RPMI7951 (cell line): ENCODE measurements at regions not wholly inside any gene's neighbourhood (a gene's known extent, or its start where the extent isn't known, plus 50 kb on each side); places are given as distances from the start of the nearest gene placed in this dataset.
"Not testable (repeated sequence)": the region's sequence is repeated elsewhere in the genome, so short reads cannot be mapped to it uniquely, and the experiment has no call there.

Experiments used
- DNase-seq: peaks from one replicate; pipeline ENCODE4 v3.0.0-alpha.2; 2012; ENCODE audit warnings: low read depth

- DNase-seq = no peak
Observed at GRCh38 chr3:171980578-171981270, 58.7 kb upstream of the FNDC3B start.

DNA sequence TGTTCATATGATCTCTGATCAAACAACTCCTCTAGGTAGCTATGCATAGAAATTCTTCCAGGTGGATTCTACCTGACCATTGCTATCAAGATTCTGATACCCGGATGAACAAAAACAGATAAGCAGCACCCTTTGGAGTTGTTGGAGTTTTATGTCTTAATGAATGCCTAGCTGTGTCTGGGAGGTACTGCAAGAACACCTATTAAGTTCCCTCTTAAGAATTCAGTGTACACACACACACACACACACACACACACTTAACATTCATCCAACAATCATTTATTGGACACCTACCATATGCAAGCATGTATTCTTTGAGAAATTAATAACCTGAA lies 58.1 kb upstream of the FNDC3B start:
- DNase-seq = no peak

DNA sequence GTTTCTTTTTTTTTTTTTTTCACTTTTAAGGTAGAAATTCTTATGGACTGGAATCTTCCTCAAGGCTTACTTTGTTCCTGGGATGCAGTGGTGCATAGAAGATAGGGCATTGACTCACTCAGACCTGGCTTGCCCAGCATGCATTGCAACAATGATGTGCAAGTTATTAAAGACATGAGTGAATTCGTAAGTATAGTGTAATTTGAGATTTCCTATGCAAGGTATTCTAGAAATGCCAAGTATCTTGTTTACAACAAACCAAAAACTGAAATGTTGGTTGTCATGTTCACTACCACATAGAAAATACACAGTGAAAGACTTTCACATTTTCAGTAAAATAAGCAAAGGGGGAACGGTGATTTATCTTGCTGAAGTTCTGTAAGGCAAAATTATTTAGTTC lies 56.5 kb upstream of the FNDC3B start:
- DNase-seq = peak; percentile 33

DNA sequence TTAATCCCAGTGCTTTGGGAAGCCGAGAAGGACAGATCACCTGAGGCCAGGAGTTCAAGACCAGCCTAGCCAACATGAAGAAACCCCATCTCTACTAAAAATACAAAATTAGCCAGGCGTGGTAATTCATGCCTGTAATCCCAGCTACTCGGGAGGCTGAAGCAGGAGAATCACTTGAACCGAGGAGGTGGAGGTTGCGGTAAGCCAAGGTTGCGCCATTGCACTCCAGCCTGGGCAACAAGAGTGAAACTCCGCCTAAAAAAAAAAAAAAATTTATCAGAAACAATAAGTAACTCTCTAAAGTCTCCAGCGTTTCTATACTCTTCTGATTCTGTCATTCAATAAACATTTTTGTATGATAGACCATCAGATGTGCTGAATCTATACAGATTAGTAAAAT lies 55.7 kb upstream of the FNDC3B start:
- not testable (repeated sequence) for DNase-seq

DNA sequence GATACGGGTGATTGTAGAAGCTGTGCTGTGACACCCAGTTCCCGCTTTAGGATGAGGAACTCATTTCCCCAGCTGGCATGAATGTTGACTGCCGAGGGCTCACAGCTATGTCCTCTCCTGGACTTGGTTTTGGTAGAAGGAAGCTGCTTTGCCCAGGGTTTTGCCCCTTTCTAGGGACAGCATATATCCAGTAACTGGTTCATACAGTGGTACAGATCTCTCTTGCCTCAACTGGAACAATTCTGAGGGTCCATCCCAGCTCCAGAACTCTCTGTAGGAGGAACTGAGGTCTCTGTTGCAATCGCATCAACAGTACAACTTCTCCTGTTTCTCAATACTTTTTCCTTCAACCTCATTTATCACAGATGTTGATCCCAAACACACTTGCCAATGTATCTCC lies 54.5 kb upstream of the FNDC3B start:
- DNase-seq = no peak

DNA sequence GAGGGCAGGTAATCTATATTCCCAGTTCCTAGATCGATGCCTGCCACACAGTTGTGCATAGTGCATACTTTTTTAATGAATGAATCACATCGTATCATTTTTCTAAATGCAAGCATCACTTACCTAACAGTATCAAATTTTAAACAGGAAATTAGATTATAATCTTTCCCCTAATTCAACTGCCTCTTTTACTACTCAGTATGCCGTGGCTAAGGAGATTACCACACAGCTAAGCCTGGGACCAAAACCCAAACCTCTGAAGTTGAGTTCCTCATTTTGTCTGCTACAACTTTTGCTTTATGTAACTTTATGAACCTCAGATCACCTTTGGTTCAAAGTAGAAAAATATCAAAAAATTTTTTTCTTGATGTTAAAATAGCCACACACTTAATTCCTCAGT lies 53.2 kb upstream of the FNDC3B start:
- no peak for DNase-seq

DNA sequence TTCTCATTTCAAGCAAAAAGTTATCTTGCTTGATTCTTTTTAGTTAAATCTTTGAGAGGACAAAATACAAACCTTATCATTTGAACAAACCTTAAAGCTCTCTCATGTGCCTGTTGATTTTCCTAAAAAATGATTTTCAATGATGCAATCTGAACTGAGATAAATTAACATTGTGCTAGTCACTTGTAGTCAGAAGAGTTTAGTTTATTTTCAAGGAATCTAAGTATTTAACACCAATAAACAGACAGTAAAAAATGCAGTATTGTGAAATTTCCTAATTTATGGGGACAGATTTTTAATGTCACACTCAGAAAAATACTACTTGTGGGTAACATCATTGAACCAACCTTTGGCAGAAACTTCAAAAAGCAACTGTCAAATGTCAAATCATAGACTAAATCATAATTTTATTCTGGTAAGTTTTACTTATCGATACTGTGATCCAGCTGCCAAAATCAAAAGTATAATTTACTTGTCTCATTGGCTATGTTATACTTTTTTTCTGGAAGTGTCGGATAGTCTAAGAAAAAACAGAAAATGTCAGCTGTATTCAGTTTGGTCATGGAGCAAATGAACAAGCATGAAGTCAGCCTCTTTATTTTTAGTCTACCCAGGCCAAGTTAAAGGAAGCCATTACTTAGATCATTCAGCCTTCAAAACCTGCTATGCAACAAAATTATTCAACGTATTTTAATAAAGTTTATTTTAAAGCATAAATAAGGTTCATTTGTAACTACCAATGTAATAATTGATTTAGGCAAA lies 52.4 kb upstream of the FNDC3B start:
- no peak for DNase-seq
